SH-SY5Y (cell line): ENCODE measurements at regions not wholly inside any gene's neighbourhood (a gene's known extent, or its start where the extent isn't known, plus 50 kb on each side); places are given as distances from the start of the nearest gene placed in this dataset.

ENCODE experiments used
- GATA2 ChIP-seq: IDR thresholded peaks from 2 replicates; pipeline ENCODE4 v1.6.1; 2011; ENCODE audit warnings: mild to moderate bottlenecking, low read depth, low read length
- GATA3 ChIP-seq: IDR thresholded peaks from 2 replicates; pipeline ENCODE4 v1.6.1; 2011; ENCODE audit warnings: low read depth, mild to moderate bottlenecking, low read length, moderate library complexity

DNA sequence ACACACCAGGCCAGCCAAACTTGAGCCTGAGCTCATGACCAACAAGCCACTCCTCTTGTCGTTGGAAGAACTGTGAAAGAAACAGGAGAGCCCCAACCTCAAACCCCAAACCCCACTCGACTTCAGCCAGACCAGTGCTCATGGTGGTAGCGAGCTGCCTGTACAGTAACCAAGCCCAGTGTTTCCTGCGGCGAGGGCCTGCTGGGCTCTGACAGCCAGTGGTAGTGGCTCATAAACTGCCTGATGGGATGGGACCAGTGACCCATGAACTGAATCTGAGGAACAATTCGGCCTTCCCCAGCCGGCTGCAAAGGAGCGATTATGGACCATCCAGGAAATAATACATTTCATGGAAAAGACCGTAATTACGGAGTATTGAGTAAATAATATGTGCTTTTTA, 191.9 kb downstream of the RPS24 start:
- no peak for TF ChIP-seq GATA3
- TF ChIP-seq GATA2: no peak
